ENCODE measurements at regions not wholly inside any gene's neighbourhood (a gene's known extent, or its start where the extent isn't known, plus 50 kb on each side); places are given as distances from the start of the nearest gene placed in this dataset.

- Histone ChIP-seq H2AK5ac (ENCODE audit: low read length) (no peak overlapping the region), H3K4ac (ENCODE audit: low read depth, low read length) (no peak overlapping the region), H3K36me3 (ENCODE audit: control insufficient read depth, insufficient read depth, low read length) (no peaks in the 10 kb centered on the region), H4K8ac (ENCODE audit: low read depth, low read length) (no peak overlapping the region), H3K27me3 (ENCODE audit: insufficient read depth, low read length, poor library complexity) (no peaks in the 10 kb centered on the region), H3K4me2 (ENCODE audit: low read length) (no peak overlapping the region), H3K79me2 (ENCODE audit: control insufficient read depth, insufficient read depth, low read length) (no peaks in the 10 kb centered on the region), H3K18ac (ENCODE audit: low read length) (no peak overlapping the region), H3K27ac (ENCODE audit: low read depth, low read length) (no peak overlapping the region), H4K5ac (ENCODE audit: low read length) (no peak overlapping the region), H2BK120ac (ENCODE audit: low read depth, low read length) (no peak overlapping the region), H2BK15ac (replicated peaks; ENCODE audit: low read depth) (no peak overlapping the region), H2BK5ac (ENCODE audit: low read length) (no peak overlapping the region), H3K4me3 (ENCODE audit: low read length) (no peak overlapping the region), H3K4me1 (ENCODE audit: control insufficient read depth, low read depth, low read length) (no peaks in the 10 kb centered on the region), H3K23ac (ENCODE audit: low read length) (no peak overlapping the region), H3K56ac (ENCODE audit: low read length) (no peak overlapping the region), H3K9ac (ENCODE audit: low read length) (no peak overlapping the region), H3K79me1 (ENCODE audit: low read length) (no peaks in the 10 kb centered on the region)
- WGBS (ENCODE audit: extremely low coverage, insufficient coverage, low lambda C conversion rate), result no CpG with 5 or more reads among the region's 1 CpG
- no peak for DNase-seq
Measured at GRCh38 chr15:25600751-25601150, 161.9 kb upstream of the UBE3A start.

- no peak overlapping the region for H4K5ac ChIP-seq (ENCODE audit: low read length)
- no peak overlapping the region for H2BK15ac ChIP-seq (replicated peaks; ENCODE audit: low read depth)
- H3K4ac ChIP-seq (ENCODE audit: low read depth, low read length), result no peak overlapping the region
- no peak overlapping the region for H3K18ac ChIP-seq (ENCODE audit: low read length)
- H3K4me3 ChIP-seq (ENCODE audit: low read length), result no peak overlapping the region
- no peaks in the 10 kb centered on the region for H3K4me1 ChIP-seq (ENCODE audit: control insufficient read depth, low read depth, low read length)
- H3K79me1 ChIP-seq (ENCODE audit: low read length), result no peaks in the 10 kb centered on the region
- H4K8ac ChIP-seq (ENCODE audit: low read depth, low read length), result no peak overlapping the region
- no peak overlapping the region for H2BK5ac ChIP-seq (ENCODE audit: low read length)
- H3K27me3 ChIP-seq (ENCODE audit: insufficient read depth, low read length, poor library complexity), result no peaks in the 10 kb centered on the region
- no peak overlapping the region for H2AK5ac ChIP-seq (ENCODE audit: low read length)
- no peak overlapping the region for H3K56ac ChIP-seq (ENCODE audit: low read length)
- no peaks in the 10 kb centered on the region for H3K79me2 ChIP-seq (ENCODE audit: control insufficient read depth, insufficient read depth, low read length)
- H3K4me2 ChIP-seq (ENCODE audit: low read length), result no peak overlapping the region
- no peak overlapping the region for H3K27ac ChIP-seq (ENCODE audit: low read depth, low read length)
- no peak overlapping the region for H2BK120ac ChIP-seq (ENCODE audit: low read depth, low read length)
- WGBS (ENCODE audit: extremely low coverage, insufficient coverage, low lambda C conversion rate), result no CpG with 5 or more reads among the region's 5 CpGs
- H3K23ac ChIP-seq (ENCODE audit: low read length), result no peak overlapping the region
- no peak overlapping the region for H3K9ac ChIP-seq (ENCODE audit: low read length)
- DNase-seq, result no peak
- no peaks in the 10 kb centered on the region for H3K36me3 ChIP-seq (ENCODE audit: control insufficient read depth, insufficient read depth, low read length)
Measured at GRCh38 chr15:25597571-25597970, 158.7 kb upstream of the UBE3A start.

GRCh38 chr15:25596644-25597562, 158.1 kb upstream of the UBE3A start:
- Histone ChIP-seq H3K9ac (ENCODE audit: low read length) (no peak overlapping the region), H3K27ac (ENCODE audit: low read depth, low read length) (no peak overlapping the region), H2BK120ac (ENCODE audit: low read depth, low read length) (no peak overlapping the region), H4K8ac (ENCODE audit: low read depth, low read length) (no peak overlapping the region), H3K23ac (ENCODE audit: low read length) (no peak overlapping the region), H3K79me1 (ENCODE audit: low read length) (no peaks in the 10 kb centered on the region), H4K5ac (ENCODE audit: low read length) (no peak overlapping the region), H3K36me3 (ENCODE audit: control insufficient read depth, insufficient read depth, low read length) (no peaks in the 10 kb centered on the region), H3K4me2 (ENCODE audit: low read length) (no peak overlapping the region), H2BK15ac (replicated peaks; ENCODE audit: low read depth) (no peak overlapping the region), H3K18ac (ENCODE audit: low read length) (no peak overlapping the region), H3K4ac (ENCODE audit: low read depth, low read length) (no peak overlapping the region), H3K56ac (ENCODE audit: low read length) (no peak overlapping the region), H3K4me1 (ENCODE audit: control insufficient read depth, low read depth, low read length) (no peaks in the 10 kb centered on the region), H2BK5ac (ENCODE audit: low read length) (no peak overlapping the region), H2AK5ac (ENCODE audit: low read length) (no peak overlapping the region), H3K79me2 (ENCODE audit: control insufficient read depth, insufficient read depth, low read length) (no peaks in the 10 kb centered on the region), H3K27me3 (ENCODE audit: insufficient read depth, low read length, poor library complexity) (no peaks in the 10 kb centered on the region), H3K4me3 (ENCODE audit: low read length) (no peak overlapping the region)
- DNase-seq, result no peak
- no CpG with 5 or more reads among the region's 44 CpGs for WGBS (ENCODE audit: extremely low coverage, insufficient coverage, low lambda C conversion rate)

- H3K23ac ChIP-seq (ENCODE audit: low read length), result no peak overlapping the region
- no peak overlapping the region for H3K4ac ChIP-seq (ENCODE audit: low read depth, low read length)
- DNase-seq, result no peak
- H3K36me3 ChIP-seq (ENCODE audit: control insufficient read depth, insufficient read depth, low read length), result no peaks in the 10 kb centered on the region
- no peak overlapping the region for H4K5ac ChIP-seq (ENCODE audit: low read length)
- H2BK120ac ChIP-seq (ENCODE audit: low read depth, low read length), result no peak overlapping the region
- H3K79me1 ChIP-seq (ENCODE audit: low read length), result no peaks in the 10 kb centered on the region
- no peak overlapping the region for H3K27ac ChIP-seq (ENCODE audit: low read depth, low read length)
- H2BK5ac ChIP-seq (ENCODE audit: low read length), result no peak overlapping the region
- H4K8ac ChIP-seq (ENCODE audit: low read depth, low read length), result no peak overlapping the region
- no peaks in the 10 kb centered on the region for H3K27me3 ChIP-seq (ENCODE audit: insufficient read depth, low read length, poor library complexity)
- no peak overlapping the region for H2AK5ac ChIP-seq (ENCODE audit: low read length)
- H3K4me2 ChIP-seq (ENCODE audit: low read length), result no peak overlapping the region
- H3K4me3 ChIP-seq (ENCODE audit: low read length), result no peak overlapping the region
- H3K9ac ChIP-seq (ENCODE audit: low read length), result no peak overlapping the region
- H3K18ac ChIP-seq (ENCODE audit: low read length), result no peak overlapping the region
- no peak overlapping the region for H3K56ac ChIP-seq (ENCODE audit: low read length)
- H3K79me2 ChIP-seq (ENCODE audit: control insufficient read depth, insufficient read depth, low read length), result no peaks in the 10 kb centered on the region
- no CpG with 5 or more reads among the region's 7 CpGs for WGBS (ENCODE audit: extremely low coverage, insufficient coverage, low lambda C conversion rate)
- no peaks in the 10 kb centered on the region for H3K4me1 ChIP-seq (ENCODE audit: control insufficient read depth, low read depth, low read length)
- no peak overlapping the region for H2BK15ac ChIP-seq (replicated peaks; ENCODE audit: low read depth)
Measured at GRCh38 chr15:25587616-25588340, 149.0 kb upstream of the UBE3A start.

- Histone ChIP-seq H3K4me3 (ENCODE audit: low read length) (no peak overlapping the region), H3K36me3 (ENCODE audit: control insufficient read depth, insufficient read depth, low read length) (no peaks in the 10 kb centered on the region), H3K9ac (ENCODE audit: low read length) (no peak overlapping the region), H2BK120ac (ENCODE audit: low read depth, low read length) (no peak overlapping the region), H3K4me1 (ENCODE audit: control insufficient read depth, low read depth, low read length) (no peaks in the 10 kb centered on the region), H3K79me2 (ENCODE audit: control insufficient read depth, insufficient read depth, low read length) (no peaks in the 10 kb centered on the region), H2AK5ac (ENCODE audit: low read length) (no peak overlapping the region), H2BK15ac (replicated peaks; ENCODE audit: low read depth) (no peak overlapping the region), H3K4me2 (ENCODE audit: low read length) (no peak overlapping the region), H3K4ac (ENCODE audit: low read depth, low read length) (no peak overlapping the region), H2BK5ac (ENCODE audit: low read length) (no peak overlapping the region), H4K5ac (ENCODE audit: low read length) (no peak overlapping the region), H3K23ac (ENCODE audit: low read length) (no peak overlapping the region), H3K27ac (ENCODE audit: low read depth, low read length) (no peak overlapping the region), H3K79me1 (ENCODE audit: low read length) (no peaks in the 10 kb centered on the region), H3K18ac (ENCODE audit: low read length) (no peak overlapping the region), H3K27me3 (ENCODE audit: insufficient read depth, low read length, poor library complexity) (no peaks in the 10 kb centered on the region), H4K8ac (ENCODE audit: low read depth, low read length) (no peak overlapping the region), H3K56ac (ENCODE audit: low read length) (no peak overlapping the region)
- no CpG with 5 or more reads among the region's 4 CpGs for WGBS (ENCODE audit: extremely low coverage, insufficient coverage, low lambda C conversion rate)
- DNase-seq, result no peak
Measured at GRCh38 chr15:25582886-25583285, 144.1 kb upstream of the UBE3A start.

All from mesendoderm (in vitro differentiated cells).